GM21576 (cell line): ENCODE measurements at regions not wholly inside any gene's neighbourhood (a gene's known extent, or its start where the extent isn't known, plus 50 kb on each side); places are given as distances from the start of the nearest gene placed in this dataset.

Experiments used
- ATAC-seq: cut with Tn5 transposase; IDR thresholded peaks from one replicate; pipeline ENCODE4 v1.9.1; 2021; ENCODE audit warnings: mild to moderate bottlenecking, moderate library complexity; ENCODE audit not compliant: unreplicated experiment

GRCh38 chr2:104788742-104789455 lies 65.0 kb upstream of the POU3F3 start:
- ATAC-seq: no peak

DNA sequence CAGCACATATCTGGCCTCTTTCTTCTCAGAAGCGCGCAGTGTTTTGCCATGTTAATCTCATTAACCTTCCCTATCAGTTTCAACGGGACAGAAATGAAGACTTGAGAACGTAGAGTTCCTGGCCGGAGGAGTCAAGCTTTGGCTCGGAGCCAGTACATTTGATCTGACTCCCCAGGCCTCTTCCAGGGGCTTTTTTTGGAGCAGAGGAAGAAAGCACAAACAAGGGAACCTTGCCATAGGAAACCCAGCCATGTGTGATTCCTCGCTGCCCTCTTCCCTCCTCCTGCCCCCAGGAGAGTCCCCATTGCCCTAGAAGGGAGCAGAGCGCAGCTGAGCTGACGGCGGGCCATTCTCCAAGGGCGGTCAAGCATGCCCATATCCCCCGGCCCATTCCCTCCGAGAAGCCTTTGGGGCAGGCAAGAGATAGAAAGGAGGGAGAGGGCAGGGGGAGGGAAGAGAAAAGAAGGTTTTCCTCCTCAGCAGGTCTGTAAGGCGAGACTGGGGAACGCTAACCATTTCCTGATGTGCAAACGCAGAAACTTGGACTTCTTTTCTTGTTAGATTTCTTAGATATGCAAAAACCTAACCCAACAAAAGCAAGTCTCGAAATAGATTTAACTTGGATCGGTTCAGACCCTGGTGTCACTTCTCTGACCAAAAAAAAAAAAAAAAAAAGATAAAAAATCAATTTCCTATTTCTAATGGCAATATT lies 63.7 kb upstream of the POU3F3 start:
- ATAC-seq: no peak

DNA sequence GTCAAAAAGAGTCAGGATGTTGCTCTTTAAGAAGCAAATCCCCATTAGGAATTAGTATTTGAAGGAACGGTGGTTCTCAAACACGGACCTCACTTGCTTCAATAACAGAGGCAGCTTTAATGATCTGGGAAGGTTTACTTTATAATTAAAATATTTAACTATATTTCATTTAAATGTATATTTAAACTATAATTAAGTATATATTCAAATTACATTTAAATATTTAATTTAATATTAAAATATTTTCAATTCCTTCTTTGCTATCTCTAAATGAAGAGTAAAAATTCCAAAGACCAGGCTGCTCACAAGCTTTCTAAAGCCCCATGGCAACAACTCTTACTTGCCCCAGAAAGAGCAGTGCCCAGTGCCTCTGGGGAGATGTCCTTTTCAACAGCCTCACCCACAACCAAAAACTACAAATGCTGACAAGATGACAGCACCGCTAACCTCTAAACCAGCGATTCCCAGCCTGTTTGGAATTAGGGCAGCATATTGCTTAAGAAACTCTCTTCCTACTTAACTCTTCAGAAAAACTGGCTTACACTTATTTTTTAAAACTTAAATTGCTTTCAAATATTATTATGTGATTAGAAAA lies 62.9 kb upstream of the POU3F3 start:
- ATAC-seq: no peak

DNA sequence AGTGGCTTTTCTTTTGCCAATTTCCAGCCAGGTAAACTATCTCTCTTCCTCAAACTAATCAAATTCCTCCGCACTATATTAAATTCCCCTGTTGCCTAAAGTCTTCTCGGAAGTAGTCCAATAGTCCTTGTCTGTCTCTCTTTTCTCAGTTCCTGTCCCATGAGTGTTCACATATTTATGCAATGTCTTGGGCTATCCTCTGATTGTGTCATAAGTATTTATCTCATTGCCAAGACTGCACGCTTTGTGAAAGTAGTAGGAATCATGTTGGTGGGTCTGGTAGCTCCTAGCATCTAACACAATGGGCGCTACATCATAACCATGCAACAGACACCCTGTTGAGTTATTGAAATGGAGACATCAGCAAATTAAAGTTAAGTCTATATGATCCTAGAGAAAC lies 59.9 kb upstream of the POU3F3 start:
- no peak for ATAC-seq

DNA sequence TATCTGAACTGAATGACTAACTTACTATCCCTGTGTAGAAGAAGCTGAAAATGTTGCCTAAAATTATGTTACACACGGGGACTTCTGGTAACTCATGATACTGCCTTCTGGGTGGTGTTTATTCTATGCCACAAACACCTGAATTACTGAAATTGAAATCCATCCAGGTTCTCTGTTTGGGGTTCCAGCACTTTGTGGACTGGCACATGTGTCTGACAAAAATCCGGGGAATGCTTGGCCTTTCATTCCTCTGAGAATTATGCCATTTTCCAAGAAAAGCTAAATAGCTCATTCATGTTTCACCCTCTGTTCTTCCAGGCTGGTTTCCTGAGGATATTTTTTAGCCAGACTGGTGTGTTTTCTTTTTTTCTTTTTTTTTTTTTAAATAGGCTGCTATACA lies 59.5 kb upstream of the POU3F3 start:
- no peak for ATAC-seq
